NCI-H2196 (cell line): ENCODE measurements at regions not wholly inside any gene's neighbourhood (a gene's known extent, or its start where the extent isn't known, plus 50 kb on each side); places are given as distances from the start of the nearest gene placed in this dataset.
"Not testable (repeated sequence)": the region's sequence is repeated elsewhere in the genome, so short reads cannot be mapped to it uniquely, and the experiment has no call there.

Source experiments
- DNase-seq: peaks from one replicate; lab custom pipeline; 2025; ENCODE audit not compliant: unreplicated experiment; lab: John Stamatoyannopoulos, UW

DNA sequence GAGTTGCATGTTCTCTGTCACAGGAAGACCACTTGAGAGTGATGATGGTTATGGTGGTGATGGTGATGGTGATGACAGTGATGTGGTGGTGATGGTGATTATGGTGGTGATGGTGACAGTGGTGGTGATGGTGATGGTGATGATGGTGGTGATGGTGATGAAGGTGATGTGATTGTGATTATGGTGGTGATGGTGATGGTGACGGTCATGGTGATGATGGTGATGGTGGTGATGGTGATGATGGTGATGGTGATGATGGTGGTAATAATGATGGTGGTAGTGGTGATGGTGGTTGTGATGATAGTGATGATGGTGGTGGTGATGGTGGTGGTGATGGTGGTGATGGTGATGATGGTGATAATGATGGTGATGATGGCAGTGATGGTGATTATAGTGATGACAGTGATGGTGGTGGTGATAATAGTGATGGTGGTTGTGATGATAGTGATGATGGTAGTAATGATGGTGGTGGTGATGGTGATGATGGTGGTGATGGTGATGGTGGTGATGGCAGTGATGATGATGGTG lies 93.7 kb downstream of the ASB1 start:
- DNase-seq = no peak

DNA sequence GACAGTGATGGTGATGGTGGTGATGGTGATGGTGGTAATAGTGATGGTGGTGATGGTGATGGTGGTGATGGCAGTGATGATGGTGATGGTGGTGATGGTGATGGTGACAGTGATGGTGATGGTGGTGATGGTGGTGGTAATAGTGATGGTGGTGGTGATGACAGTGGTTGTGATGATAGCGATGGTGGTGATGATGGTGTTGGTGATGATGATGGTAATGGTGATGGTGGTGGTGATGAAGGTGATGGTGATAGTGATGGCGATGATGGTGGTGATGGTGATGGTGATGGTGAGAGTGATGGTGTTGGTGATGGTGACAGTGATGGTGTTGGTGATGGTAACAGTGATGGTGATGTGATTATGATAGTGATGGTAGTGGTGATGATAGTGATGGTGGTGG lies 94.3 kb downstream of the ASB1 start:
- no peak for DNase-seq

DNA sequence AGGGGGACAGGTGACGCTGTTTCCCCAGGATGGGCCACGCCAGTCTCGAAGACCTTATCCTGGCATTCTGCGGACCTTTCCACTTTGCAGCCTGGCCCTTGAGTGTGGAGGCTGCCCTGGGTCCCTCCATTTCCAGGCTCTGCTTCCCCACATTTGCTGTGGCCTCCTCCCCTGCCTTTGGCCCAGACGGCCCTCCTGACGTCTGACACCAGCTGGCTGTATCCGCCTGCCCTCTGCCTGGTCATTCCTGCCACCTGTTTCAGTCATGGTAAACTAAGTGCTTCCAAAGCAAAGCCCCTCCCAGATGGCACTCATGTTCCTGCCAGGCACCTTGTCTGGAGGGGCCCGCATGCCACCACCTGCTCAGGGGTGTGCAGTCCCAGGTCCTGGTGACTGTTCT lies 95.1 kb downstream of the ASB1 start:
- DNase-seq = no peak

DNA sequence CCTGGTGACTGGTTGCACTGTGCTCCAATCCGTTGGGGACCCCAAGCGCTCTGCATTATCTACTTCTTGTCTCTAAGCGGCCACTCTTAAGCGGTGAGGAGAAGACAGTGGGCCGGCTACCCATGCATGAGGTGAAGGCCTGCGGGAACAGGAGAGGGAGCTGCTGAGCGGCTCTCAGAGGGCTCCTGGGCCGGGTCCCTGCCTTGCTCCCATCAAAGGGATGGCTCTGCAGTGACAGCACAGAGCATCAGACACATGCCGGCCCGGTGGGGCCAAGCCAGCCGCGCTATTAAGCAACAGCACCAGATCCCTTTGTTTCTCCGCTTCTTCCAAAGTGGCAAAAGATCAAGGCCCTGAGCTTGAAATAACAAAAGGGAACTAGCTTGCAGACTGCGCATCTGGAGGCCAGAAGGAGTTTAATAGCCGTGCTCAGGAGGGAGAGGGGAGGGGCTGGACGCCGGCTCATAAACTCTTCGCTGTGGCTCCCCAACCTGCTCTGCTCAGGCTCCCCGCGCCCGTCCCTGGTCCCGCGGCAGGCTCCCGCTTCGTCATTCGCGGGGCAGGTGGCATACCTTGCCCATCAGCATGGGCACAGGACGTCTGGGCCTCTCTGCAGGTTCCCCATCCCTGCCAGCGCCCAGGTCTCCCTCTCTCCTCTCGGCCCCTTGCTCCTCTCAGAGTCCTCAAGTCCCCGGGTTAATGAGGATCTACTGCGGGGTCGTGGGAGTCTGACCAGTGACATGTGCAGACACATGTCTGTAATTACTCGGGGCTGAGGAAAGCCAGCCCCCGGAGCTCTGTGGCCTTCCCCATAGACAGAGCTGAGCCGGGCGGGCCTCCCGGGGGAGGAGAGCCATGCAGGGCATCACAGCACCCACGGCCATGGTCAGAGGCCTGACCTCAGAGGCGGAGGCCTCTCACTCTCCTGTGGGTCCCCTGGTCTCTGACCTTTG lies 96.7 kb downstream of the ASB1 start:
- no peak for DNase-seq

DNA sequence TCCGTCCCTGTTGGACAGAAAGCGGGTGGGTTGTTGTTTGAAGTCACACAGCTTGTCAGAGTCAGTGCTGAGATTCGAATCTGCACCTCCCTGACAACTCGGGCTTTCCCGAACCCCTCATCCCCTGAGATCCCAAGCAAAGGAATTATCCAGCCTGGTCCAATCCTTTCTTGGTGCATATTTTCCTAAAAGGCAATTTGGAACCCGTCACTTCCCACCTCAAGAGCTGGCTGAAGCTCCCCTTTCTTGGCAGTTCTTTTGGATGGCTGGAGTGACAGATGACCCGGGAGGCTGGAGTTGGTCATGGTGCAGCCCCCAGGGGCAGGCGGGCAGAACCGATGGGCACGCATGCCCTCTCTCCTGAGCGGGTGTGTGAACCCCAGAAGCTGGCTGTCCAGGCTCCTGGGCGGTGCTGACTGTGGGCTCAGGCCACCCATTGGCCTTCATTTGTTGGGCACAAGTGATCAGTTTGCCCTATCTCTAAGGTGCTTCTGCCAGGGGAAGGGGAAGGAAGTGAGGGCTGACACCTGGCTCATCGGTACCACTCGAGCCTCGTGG lies 97.8 kb downstream of the ASB1 start:
- DNase-seq = no peak

DNA sequence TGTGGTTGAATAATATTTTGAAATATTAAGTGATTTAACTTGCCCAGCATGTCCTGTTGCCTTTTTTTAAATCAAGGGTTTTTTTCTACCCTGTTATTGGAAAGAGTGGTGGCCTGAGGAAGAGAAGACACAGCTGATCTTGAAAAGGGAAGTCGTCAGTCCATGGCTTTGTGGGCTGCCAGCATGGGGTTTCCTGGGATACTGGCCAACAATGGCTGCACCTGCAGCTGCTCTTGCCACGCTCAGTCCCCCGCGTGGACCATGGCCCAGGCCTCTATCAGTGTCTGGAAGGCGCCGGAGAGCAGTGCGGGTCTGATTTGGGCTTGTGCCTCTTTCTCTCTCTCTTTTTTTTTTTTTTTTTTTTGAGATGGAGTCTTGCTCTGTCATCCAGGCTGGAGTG lies 99.3 kb downstream of the ASB1 start:
- DNase-seq = peak; percentile 26

DNA sequence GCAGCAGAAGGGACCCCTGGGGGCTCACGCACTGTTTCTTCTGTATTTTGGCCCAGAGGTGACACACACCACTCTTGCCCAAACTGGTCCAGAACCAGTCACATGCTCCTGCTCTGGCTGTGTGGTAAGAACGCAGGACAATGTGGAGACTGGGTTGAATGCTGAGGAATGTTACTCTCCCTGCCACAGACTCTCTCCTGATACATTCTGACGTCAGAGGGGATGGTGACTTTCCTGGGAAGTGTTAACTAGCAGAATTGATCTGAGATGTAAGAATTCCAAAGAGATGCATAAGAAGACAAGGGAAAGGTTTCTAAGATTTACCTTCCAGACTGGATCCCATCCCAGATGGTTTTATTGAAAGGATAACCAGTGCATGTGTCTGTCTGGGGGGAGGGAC lies 100.8 kb downstream of the ASB1 start:
- no peak for DNase-seq

DNA sequence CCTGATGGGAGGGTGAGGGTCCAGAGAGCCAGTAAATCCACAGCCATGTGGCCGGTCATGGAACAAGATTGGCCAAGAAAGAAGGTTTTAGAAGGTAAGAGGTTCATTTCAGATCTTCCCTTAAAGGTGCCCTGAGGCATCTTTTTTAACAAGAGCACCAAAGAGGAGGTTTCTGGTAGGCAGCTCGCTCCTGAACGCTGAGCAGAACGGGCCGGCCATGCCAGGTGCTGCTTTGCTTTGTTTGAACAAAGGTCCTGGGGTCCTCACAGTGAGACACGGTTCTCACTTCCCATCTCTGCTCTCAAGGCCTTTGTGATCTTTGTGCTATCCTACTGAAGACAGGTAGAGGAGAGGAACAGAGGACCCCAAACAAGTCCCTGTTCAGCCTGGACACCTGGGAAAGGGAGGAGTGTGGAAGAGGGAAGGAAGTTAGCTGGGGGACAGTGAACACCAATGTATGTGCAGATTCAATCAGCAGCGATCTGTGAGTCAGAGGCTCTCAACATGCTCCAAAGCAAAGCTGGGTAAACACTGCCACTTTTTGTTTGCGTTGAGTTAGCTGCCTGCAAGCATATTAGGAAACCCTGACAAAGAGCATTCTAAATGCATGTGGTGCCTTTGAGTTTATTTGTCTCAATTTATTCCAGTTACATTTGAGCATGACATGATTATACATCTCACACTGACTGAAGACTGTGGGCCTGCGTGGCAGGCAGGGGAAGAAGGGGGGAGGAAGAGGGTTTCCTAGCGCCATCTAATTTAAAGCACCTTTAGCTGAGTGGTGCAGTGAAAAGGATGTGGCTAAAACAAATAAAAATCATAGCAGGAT lies 102.4 kb downstream of the ASB1 start:
- peak; percentile 61 for DNase-seq

DNA sequence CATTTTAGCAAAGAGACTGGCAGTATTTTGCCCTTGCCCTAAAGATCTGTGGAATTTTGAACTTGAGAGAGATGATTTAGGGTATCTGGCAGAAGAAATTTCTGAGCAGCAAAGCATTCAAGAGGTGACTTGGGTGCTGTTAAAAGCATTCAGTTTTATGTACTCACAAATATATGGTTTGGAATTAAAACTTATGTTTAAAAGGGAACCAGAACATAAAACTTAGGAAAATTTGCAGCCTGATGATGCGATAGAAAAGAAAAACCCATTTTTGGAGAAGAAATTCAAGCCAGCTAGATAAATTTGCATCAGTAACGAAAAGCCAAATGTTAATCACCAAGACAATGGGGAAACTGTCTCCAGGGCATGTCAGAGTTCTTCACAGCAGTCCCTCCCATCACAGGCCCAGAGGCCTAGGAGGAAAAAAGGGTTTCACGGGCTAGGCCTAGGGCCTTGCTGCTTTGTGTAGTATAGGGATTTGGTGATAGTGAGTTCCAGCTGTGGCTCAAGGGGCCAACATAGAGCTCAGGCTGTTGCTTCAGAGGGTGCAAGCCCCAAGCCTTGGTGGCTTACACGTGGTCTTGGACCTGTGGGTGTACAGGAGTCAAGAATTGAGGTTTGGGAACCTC lies 104.4 kb downstream of the ASB1 start:
- DNase-seq = not testable (repeated sequence)

DNA sequence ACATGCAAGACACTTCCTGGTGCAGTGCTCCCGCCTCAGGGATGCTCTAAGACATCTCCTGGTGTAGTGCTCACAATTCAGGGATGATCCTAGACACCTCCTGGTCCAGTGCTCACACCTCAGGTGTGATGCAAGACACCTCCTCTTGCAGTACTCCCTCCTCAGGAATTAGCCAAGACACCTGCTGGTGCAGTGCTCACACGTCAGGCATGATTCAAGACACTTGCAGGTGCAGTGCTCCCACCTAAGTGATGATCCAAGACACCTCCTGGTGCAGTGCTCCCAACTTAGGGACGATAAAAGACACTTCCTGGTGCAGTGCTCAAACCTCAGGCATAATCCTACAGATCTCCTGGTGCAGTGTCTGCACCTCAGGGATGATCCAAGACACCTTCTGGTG lies 117.0 kb downstream of the ASB1 start:
- DNase-seq = not testable (repeated sequence)

DNA sequence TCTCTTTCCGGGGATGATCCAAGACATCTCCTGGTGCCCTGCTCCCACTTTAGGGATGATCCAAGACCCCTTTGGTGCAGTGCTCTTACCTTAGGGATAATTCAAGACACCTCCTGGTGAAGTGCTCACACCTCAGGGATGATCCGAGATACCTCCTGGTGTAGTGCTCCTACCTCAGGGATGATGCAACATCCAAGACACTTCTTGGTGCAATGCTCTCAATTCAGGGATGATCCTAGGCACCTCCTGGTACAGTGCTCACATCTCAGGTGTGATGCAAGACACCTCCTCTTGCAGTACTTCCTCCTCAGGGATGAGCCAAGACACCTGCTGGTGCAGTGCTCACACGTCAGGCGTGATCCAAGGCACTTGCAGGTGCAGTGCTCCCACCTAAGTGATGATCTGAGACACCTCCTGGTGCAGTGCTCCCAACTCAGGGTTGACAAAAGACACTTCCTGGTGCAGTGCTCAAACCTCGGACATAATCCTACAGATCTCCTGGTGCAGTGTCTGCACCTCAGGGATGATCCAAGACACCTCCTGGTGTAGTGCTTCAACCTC lies 122.3 kb downstream of the ASB1 start:
- no peak for DNase-seq

DNA sequence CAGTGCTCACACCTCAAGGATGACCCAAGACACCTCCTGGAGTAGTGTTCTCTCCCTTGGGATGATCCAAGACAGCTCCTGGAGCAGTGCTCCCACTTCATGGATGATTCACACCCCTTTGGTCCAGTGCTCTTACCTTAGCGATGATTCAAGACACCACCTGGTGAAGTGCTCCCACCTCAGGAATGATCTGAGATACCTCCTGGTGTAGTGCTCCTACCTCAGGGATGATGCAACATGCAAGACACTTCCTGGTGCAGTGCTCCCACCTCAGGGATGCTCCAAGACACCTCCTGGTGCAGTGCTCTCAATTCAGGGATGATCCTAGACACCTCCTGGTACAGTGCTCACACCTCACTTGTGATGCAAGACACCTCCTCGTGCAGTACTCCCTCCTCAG lies 123.1 kb downstream of the ASB1 start:
- DNase-seq = no peak

DNA sequence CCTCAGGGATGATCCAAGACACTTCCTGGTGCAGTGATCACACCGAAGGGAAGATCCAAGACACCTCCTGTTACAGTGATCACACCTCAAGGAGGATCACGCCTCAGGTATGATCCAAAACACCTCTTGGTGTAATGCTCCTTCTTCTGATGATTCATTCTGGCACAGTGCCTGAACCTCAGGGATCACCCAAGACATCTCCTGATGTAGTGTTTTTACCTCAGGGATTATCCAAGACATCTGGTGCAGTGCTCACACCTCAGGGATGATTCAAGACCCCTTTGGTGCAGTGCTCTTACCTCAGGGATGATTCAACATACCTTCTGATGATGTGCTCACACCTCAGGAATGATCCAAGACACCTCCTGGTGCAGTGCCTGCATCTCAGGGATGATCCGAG lies 124.4 kb downstream of the ASB1 start:
- DNase-seq = no peak

DNA sequence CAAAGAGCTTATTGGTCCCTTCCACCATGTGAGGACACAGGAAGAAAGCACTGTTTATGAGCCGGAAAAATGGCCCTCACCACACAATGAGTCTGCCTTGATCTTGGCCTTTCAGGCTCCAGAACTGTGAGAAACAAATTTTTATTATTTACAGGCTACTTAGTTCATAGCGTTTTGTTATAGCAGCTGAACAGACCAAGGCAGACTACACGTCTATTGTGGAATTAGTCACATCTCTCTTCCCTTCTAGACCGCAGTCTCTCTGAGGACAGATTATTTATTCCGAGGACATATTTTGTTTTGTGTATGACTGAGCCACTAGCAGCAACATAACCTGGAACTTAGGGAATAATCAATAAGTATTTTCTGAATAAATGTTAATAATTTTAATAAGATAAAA lies 125.5 kb downstream of the ASB1 start:
- DNase-seq = no peak

DNA sequence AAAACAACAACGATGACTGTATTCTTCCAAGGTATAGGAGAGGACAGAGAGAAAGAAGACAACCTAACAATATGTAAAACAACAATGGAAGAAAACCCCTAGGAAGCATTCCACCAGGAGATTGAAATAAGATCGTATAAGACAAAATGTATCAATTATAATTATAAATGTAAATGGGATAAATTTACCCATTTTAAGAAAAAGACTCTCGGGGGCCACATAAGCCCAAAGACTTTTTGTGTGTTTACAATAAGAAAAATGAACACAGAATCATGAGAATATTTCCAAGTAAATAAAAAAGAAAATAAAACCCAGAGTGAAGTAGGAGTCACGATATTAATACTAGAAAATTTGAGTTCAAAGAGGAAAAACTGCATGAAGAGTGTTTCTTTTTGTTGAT lies 126.4 kb downstream of the ASB1 start:
- DNase-seq = no peak

DNA sequence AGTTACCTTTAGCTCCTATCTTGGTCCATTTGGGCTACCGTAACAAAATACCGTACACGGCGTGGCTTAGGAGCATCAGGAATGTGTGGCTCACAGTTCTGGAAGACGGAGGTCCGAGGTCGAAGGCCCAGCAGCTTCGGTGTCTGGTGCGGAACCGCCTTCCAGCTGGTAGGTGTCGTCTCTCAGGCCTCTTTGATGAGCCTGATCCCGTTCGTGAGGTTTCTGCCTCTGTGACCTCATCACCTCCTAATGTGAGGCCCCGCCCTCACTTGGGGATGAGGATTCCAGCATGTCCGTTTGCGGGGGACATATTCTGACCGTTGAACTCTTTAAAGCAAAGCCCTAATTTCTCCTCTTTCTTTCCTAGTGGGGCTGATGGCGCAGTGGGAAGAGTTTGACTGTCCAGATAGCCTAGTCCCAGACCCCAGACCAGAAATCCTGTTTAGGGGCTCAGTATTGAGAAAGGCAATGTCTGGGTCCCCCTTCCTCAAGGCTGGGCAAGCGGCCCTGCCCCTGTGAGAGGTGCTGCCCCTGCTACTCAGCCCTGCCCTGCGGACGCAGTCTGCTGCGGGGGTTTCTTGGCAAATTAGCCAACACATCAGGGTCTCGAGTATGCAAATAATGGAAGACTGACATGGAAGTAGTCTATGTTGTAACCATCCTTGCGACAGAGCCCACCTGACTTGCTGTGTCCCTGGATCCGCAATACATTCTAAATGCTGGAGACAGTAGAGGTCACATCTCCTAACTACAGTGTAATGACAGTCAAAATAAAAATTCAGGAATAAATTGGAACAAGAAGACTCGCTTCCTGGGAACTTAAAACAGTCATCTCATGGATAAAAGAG lies 128.0 kb downstream of the ASB1 start:
- DNase-seq = no peak

DNA sequence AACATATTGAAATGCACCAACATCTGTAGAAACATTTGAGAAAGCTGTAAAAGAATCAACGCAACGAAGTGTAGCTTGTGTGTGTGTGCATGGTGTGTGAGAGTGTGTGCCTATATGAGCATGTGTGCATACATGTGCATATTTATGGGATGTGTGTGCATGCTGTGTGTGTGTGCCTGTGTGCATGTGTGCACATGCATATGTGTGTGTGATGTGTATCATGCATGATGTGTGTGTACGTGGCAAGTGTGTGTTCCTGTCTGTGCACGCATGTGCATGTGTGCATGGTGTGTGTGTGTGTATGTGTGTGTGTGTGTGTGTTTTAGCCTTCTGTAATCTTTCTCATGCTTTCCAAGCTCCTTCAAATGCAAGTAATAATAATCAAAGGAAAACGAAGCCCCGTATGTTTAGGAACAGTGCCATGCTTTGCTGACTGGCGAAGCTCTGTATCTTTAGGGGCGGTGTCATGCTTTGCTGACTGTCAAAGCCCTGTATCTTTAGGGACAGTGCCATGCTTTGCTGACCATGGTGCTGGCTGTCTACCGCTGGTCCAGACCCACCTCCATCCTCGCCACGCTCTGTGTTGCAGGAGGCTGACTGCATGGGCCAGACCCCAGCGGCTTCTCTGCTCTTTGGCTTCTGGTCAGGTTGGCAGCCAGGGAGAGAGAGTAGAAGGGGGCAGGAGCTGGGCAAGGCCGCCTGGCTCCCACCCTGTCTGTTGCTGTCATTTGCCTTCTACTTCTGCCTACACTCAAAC lies 129.2 kb downstream of the ASB1 start:
- DNase-seq = no peak

DNA sequence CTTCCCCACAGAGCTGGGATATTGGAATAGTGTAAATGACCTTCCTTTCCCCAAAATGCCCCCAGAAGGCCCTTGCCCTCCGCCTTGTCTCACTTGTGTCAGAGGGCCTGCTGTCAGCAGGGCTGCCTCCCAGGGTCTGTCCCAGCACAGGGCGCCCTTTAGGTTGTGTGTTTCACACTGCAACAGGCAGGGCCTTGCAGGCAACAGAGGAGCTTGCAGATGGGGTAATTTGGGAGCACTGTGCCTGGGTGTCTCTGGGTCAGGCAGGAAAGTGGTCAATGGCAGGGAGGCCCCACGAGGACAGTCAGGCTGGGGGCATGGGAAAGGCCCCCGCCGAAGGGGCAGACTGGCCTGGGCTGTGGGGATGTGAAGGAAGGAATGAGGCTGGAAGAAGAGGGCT lies 130.7 kb downstream of the ASB1 start:
- no peak for DNase-seq

DNA sequence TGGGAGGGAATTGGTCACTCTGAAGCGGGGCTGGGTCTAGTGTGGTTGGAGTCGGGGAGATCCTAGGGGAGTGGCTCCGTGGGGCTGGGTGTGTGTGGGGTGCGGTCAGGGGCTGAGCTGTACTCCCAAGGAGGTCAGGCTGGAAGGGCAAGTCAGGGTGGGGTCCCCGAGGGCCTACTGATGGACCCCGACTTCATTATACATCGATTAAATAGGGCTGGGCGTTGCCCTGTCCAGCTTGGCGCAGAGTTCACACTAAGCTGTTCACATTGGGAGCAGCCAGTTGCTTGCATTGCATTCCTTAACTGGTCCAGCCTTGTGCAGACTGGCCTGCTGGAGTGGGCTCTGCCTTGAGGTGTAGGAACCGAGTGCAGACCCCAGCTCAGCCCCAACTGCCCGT lies 131.2 kb downstream of the ASB1 start:
- DNase-seq = no peak
